Epithelial cell of esophagus (primary cell): ENCODE measurements at regions not wholly inside any gene's neighbourhood (a gene's known extent, or its start where the extent isn't known, plus 50 kb on each side); places are given as distances from the start of the nearest gene placed in this dataset.

Source experiments
- DNase-seq: peaks from one replicate; pipeline ENCODE4 v3.0.0; 2010; ENCODE audit warnings: low read depth
- H3K4me3 ChIP-seq: 2 replicates; pipeline ENCODE4 v1.5.1; 2011; ENCODE audit warnings: mild to moderate bottlenecking, low read length, control low read depth
- TF ChIP-seq, protein P1 (sequence below): IDR thresholded peaks from 2 replicates; pipeline ENCODE4 v1.5.1; 2011; ENCODE audit warnings: low read depth, mild to moderate bottlenecking, low read length, control low read depth, inconsistent platforms; ENCODE audit not compliant: insufficient read depth; ENCODE audit errors: missing control alignments

DNA sequence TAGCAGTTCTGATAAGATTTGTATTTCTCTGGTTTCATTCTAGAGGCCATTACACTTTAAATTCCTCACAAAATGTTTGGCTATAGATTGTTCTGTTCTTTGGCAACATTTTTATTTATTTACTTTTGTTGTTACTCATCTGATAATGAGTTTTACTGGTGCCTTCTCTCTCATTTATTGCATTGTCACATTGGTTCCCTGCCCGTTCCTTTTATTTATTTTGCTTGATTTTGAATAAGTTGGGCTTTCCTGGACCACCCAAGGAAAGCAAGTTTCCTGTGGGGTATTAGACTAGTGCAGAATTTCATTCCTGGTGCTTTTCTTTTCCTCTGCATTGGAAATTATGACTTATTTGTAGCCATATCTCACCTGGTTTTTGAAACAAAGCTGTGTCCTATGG lies 232.0 kb downstream of the SOCS6 start:
- TF ChIP-seq, protein P1, sequence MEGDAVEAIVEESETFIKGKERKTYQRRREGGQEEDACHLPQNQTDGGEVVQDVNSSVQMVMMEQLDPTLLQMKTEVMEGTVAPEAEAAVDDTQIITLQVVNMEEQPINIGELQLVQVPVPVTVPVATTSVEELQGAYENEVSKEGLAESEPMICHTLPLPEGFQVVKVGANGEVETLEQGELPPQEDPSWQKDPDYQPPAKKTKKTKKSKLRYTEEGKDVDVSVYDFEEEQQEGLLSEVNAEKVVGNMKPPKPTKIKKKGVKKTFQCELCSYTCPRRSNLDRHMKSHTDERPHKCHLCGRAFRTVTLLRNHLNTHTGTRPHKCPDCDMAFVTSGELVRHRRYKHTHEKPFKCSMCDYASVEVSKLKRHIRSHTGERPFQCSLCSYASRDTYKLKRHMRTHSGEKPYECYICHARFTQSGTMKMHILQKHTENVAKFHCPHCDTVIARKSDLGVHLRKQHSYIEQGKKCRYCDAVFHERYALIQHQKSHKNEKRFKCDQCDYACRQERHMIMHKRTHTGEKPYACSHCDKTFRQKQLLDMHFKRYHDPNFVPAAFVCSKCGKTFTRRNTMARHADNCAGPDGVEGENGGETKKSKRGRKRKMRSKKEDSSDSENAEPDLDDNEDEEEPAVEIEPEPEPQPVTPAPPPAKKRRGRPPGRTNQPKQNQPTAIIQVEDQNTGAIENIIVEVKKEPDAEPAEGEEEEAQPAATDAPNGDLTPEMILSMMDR = no peak
- H3K4me3 ChIP-seq = no peak overlapping the region
- DNase-seq = no peak

DNA sequence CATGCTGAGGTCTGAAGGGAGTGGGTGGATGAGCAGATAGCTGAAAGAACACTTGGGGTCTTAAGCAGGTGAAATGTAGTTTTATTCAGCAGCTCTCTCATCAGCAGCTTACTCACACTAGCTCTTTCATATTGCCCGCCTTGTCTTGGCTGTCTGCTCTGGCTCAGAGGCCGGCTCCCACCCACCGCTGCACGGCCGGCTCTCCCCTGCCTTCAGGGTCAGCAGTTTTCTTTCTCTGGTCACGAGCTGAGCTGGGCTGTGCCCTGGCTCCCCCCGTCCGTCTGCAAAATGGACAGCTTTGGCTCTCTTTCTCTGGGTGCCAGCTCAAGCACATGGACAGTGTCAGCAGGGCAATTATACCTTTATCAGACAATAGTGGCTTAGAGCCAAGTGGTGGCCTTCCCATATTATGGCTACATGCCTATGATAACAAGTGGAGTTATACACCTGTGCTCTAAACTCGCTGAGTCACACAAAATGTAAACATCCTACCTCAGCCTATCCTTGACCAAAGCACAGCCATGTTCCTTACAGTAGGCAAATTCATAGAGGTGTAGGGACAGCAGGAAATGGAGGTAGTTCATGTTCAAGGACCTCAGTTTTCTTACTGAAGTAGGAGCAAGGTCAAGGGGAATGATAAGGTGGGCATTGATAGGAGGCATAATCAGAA lies 224.8 kb downstream of the SOCS6 start:
- TF ChIP-seq, protein P1 = no peak
- DNase-seq = no peak
- no peak overlapping the region for H3K4me3 ChIP-seq

DNA sequence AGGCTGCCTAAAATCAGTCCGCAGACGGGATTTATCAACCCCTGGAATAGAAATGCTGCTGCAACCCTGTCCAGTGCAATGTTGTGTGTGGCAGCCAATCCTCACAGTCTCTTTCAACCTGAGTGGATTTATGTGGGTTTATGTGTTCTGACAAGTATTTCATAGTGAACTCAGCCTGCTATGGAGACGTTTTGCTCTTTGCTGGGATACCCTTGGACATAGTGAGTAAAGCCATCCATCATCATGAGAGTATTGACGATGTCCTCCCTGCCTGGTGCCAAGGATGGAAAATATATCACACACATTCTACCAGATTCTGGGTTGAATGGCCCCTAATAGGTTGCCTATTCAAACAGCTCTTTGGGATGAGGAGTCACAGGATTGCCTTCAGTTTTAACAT lies 219.1 kb downstream of the SOCS6 start:
- no peak overlapping the region for H3K4me3 ChIP-seq
- DNase-seq = no peak
- TF ChIP-seq, protein P1 = no peak

DNA sequence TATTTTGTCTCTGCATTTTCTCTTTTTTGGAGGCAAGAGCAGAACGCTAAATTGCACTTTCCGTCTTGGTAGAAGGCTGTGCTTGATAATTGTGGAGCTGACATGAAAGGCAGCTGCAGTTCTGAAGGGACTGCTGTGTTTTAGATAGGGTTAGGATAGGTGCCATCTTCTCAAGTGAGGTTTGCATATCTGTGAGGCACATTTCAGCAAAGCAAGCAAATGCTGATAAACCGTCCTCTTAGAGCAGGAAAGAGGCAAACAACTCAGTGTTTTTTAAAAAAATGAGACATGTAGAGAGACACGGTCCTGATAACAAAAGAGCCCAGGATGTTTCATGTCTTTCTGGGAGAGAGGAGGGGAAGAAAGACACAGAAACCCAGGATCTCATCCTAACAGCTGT lies 217.7 kb downstream of the SOCS6 start:
- TF ChIP-seq, protein P1 = no peak
- no peak overlapping the region for H3K4me3 ChIP-seq
- DNase-seq = no peak

DNA sequence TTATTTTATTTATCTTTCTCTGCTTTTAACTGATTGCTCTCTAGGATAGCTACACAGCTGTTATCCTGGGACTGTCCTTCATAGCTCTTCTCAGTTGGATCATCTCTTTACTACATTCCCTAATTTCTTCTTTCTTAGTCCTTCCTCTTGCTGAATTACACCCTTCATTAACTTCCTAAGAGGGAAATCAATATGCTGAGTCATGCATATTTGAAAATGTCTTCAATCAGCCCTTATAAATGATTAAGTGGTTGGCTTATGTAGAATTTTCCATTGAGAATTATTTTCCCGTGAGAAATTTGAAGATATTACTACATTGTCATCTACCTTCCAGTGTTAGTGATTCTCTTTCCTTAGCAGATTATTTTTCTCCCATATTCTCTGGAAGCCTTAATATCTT lies 214.2 kb downstream of the SOCS6 start:
- no peak overlapping the region for H3K4me3 ChIP-seq
- DNase-seq = no peak
- TF ChIP-seq, protein P1 = no peak

DNA sequence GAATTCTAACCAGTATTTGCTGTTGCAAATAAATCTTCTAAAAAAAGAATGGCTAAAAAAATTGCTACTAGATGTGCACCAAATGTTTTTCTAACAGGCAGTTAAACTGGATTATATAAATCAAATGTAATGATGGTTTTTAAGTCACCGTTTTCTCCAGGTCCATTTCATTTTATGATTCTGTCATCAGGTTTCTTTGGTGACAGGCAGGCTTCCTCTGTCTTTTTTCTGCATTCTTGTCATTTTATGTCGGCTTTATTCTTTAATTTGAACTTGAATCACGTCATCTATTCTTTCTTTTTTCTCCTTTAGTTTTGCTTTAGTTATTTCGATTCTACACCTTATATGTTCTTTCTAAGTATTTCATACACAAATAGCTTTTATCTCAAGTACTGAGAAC lies 212.5 kb downstream of the SOCS6 start:
- H3K4me3 ChIP-seq = no peak overlapping the region
- TF ChIP-seq, protein P1 = no peak
- DNase-seq = no peak

DNA sequence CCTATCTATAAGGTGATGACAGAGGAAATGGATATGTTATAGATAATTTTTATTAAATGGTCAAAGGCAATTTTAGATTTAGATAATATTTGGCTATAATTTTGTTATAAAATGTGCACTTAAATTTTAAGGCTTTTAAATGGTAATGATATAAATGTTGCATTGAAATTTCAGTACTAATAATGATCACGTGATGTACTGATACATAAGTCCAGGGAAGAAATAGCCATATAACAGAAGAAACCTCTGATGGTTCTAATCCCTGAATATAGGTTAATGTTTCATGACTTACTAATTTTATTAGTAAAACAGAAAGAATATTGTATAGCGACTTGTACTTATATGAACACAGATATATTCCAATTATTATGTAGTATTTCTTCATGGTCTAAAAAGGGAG lies 211.9 kb downstream of the SOCS6 start:
- DNase-seq = no peak
- no peak overlapping the region for H3K4me3 ChIP-seq
- TF ChIP-seq, protein P1 = no peak
